ENCODE measurements at regions not wholly inside any gene's neighbourhood (a gene's known extent, or its start where the extent isn't known, plus 50 kb on each side); places are given as distances from the start of the nearest gene placed in this dataset.
"Not testable (repeated sequence)": the region's sequence is repeated elsewhere in the genome, so short reads cannot be mapped to it uniquely, and the experiment has no call there.

DNA sequence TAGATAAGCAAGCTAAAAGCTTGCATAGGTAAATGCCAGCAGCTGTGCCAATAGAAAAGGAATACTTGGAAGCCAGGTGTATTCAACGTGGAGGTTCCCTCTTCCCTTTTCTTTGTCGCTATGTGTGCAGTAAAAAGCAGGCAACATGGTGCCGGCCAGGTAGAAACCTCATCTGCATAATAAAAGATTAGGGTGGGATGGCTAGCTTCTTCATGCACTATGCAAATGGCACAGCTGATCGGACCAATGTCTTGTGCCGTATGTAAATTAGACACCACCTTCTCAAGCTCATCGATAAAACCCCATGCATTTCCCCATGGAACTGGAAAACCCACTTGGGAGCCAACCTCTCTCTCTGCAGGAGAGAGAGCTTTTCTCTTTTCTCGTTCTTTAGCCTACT, 150.9 kb upstream of the FOXK1 start:
- H3K27ac Mint-ChIP-seq: no peak overlapping the region
- no peaks in the 10 kb centered on the region for H3K4me1 Mint-ChIP-seq
- DNase-seq: no peak
- TF ChIP-seq, protein P1, sequence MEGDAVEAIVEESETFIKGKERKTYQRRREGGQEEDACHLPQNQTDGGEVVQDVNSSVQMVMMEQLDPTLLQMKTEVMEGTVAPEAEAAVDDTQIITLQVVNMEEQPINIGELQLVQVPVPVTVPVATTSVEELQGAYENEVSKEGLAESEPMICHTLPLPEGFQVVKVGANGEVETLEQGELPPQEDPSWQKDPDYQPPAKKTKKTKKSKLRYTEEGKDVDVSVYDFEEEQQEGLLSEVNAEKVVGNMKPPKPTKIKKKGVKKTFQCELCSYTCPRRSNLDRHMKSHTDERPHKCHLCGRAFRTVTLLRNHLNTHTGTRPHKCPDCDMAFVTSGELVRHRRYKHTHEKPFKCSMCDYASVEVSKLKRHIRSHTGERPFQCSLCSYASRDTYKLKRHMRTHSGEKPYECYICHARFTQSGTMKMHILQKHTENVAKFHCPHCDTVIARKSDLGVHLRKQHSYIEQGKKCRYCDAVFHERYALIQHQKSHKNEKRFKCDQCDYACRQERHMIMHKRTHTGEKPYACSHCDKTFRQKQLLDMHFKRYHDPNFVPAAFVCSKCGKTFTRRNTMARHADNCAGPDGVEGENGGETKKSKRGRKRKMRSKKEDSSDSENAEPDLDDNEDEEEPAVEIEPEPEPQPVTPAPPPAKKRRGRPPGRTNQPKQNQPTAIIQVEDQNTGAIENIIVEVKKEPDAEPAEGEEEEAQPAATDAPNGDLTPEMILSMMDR (IDR thresholded peaks at IDR 0.05): no peak
- H3K36me3 Mint-ChIP-seq (ENCODE audit: low read depth): no peaks in the 10 kb centered on the region
- peaks cover 17% of the 10 kb centered on the region for H3K27me3 Mint-ChIP-seq (ENCODE audit: low read depth, poor library complexity)
- H3K9me3 Mint-ChIP-seq: peaks cover 23% of the 10 kb centered on the region
- no peak overlapping the region for H3K4me3 Mint-ChIP-seq

DNA sequence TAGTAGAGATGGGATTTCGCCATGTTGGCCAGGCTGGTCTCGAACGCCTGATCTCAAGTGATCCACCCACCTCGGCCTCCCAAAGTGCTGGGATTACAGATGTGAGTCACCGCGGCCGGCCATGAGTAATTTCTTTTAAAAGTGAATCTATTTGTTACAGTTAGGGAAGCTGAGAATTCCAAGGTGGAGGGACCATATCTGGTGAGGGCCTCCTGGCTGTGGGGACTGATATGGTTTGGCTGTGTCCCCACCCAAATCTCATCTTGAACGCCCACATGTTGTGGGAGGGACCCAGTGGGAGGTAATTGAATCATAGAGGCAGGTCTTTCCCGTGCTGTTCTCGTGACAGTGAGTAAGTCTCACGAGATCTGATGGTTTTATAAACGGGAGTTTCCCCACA, 148.8 kb upstream of the FOXK1 start:
- DNase-seq; H3K4me1 Mint-ChIP-seq; H3K36me3 Mint-ChIP-seq (ENCODE audit: low read depth); H3K4me3 Mint-ChIP-seq; H3K27ac Mint-ChIP-seq: not testable (repeated sequence)
- peaks cover 20% of the 10 kb centered on the region for H3K27me3 Mint-ChIP-seq (ENCODE audit: low read depth, poor library complexity)
- peaks cover 30% of the 10 kb centered on the region for H3K9me3 Mint-ChIP-seq

DNA sequence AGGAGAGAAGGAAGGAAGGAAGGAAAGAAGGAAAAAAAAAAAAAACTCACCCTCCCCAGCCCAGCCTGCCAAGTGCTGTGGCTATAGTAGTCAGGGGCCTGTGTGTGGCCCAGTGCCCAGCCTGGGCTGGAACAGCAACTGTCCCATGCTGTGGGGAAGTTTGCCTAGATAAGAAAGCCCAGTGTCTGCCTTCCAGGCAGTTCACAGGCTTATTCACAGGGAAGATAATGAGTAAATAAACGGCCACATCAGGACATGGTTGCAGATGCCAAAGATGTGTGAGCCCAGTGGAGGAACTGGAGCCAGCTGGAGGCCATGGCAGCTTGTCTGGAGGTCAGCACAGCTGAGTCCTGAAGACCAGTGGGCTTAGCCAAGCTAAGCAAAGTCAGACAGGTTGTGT, 132.4 kb upstream of the FOXK1 start:
- Mint-ChIP-seq H3K27ac (no peak overlapping the region), H3K36me3 (ENCODE audit: low read depth) (no peaks in the 10 kb centered on the region), H3K4me3 (no peak overlapping the region), H3K4me1 (no peaks in the 10 kb centered on the region), H3K9me3 (peaks cover 58% of the 10 kb centered on the region), H3K27me3 (ENCODE audit: low read depth, poor library complexity) (peaks cover 10% of the 10 kb centered on the region)
- TF ChIP-seq, protein P1 (IDR thresholded peaks at IDR 0.05): no peak
- no peak for DNase-seq

DNA sequence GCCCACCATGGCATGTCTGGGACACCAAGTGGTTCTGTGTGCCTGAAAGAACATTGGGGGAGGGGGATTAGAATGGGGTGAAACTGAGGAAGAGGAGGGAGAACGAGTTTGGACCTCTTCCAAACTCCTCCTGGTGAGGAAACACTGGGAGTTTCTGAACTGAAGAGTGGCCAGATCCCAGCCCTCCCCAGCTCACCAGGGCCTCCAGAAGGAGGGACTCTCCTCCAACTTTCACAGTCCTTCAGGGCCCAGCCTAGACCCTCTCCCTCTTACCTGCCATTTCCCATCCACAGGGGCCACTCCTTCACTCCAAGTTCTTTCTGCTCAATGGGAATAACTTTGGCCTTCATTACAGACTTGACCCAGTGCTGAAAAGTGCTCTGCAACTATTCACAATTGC, 132.0 kb upstream of the FOXK1 start:
- H3K27ac Mint-ChIP-seq: no peak overlapping the region
- TF ChIP-seq, protein P1 (IDR thresholded peaks at IDR 0.05): no peak
- DNase-seq: no peak
- H3K27me3 Mint-ChIP-seq (ENCODE audit: low read depth, poor library complexity): peaks cover 11% of the 10 kb centered on the region
- H3K36me3 Mint-ChIP-seq (ENCODE audit: low read depth): no peaks in the 10 kb centered on the region
- H3K9me3 Mint-ChIP-seq: peaks cover 62% of the 10 kb centered on the region
- no peaks in the 10 kb centered on the region for H3K4me1 Mint-ChIP-seq
- no peak overlapping the region for H3K4me3 Mint-ChIP-seq

DNA sequence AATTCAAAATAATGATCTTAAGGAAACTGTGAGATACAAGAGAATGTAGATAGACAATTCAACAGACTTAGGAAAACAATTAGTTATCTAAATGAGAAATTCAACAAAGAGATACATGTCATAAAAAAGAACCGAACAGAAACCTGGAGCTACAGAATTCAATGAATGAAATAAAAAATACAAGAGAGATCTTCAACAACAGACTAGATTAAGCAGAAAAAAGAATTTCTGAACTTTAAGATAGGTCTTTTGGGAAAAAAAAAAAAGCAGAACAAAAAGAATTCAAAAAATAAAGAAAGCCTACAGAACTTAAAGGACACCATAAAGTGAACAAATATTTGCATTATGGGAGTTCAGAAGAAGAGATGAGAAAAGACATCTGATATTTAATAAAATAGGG, 129.1 kb upstream of the FOXK1 start:
- no peaks in the 10 kb centered on the region for H3K36me3 Mint-ChIP-seq (ENCODE audit: low read depth)
- no peak for DNase-seq
- peaks cover 11% of the 10 kb centered on the region for H3K27me3 Mint-ChIP-seq (ENCODE audit: low read depth, poor library complexity)
- TF ChIP-seq, protein P1 (IDR thresholded peaks at IDR 0.05): no peak
- no peak overlapping the region for H3K27ac Mint-ChIP-seq
- H3K9me3 Mint-ChIP-seq: peaks cover 76% of the 10 kb centered on the region
- no peak overlapping the region for H3K4me3 Mint-ChIP-seq
- no peaks in the 10 kb centered on the region for H3K4me1 Mint-ChIP-seq

DNA sequence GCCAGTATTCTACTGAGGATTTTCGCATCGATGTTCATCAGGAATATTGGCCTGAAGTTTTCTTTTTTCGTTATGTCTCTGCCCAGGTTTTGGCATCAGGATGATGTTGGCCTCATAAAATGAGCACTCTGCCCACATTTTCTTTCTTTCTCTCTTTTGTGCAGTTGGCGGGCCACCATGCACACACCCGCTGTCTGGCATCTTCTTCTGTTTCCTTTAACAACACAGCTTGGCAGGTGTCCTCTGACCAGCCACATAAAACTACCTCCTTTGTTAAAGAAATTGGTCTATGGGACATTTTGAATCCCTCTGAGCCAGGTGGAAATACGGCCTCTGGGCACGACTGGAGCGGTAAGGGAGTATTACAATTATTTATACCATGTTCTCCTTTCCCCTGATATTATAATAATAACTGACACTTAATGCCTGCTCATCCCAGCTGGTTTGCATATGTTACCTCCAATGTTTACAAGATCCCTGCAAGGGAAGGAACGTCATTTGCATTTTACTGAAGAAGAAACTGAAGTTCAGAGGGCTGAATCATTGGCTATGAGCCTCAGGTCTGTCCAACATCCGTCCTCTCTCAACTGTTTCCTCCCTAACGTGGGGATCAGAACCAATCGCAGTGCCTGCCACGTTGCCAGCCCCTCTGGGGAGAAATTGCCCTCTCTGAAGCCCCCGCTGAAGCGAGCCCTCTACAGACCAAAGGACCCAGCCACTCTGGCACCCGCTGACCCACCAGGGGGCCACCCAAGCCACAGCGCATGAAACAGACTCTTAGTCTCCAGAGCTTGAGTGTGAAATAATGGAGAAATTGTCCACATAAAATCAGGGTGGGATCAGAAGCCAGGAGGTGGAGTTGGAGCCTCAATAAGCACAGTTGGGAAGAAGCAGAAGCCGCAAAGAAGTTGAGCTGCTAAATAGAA, 125.0 kb upstream of the FOXK1 start:
- Mint-ChIP-seq H3K9me3 (peaks cover 67% of the 10 kb centered on the region), H3K27me3 (ENCODE audit: low read depth, poor library complexity) (peaks cover 13% of the 10 kb centered on the region), H3K27ac (no peak overlapping the region), H3K4me1 (no peaks in the 10 kb centered on the region), H3K36me3 (ENCODE audit: low read depth) (no peaks in the 10 kb centered on the region), H3K4me3 (no peak overlapping the region)
- TF ChIP-seq, protein P1 (IDR thresholded peaks at IDR 0.05): no peak
- DNase-seq: no peak

Data from nephron progenitor cell (in vitro differentiated cells).